Astrocyte of the spinal cord (primary cell): ENCODE measurements at regions not wholly inside any gene's neighbourhood (a gene's known extent, or its start where the extent isn't known, plus 50 kb on each side); places are given as distances from the start of the nearest gene placed in this dataset.
A peak's percentile ranks its signal among the peaks of the same experiment; 100 is the strongest.

ENCODE experiments used
- DNase-seq: peaks from one replicate; pipeline ENCODE4 v3.0.0; 2011; ENCODE audit warnings: low read depth, low spot score
- H3K4me3 ChIP-seq: 2 replicates; pipeline ENCODE4 v1.5.1; 2011; ENCODE audit warnings: low read depth, mild to moderate bottlenecking, low read length, moderate library complexity
- in situ Hi-C: cut with HindIII; loops from 2 replicates; pipeline ENCODE4 v1.10.0; 2017; ENCODE audit warnings: low sequenced_read_pairs
- TF ChIP-seq, protein P1 (sequence below): IDR thresholded peaks from 2 replicates; pipeline ENCODE4 v1.5.1; 2012; ENCODE audit warnings: low read depth, mild to moderate bottlenecking, low read length, inconsistent platforms

DNA sequence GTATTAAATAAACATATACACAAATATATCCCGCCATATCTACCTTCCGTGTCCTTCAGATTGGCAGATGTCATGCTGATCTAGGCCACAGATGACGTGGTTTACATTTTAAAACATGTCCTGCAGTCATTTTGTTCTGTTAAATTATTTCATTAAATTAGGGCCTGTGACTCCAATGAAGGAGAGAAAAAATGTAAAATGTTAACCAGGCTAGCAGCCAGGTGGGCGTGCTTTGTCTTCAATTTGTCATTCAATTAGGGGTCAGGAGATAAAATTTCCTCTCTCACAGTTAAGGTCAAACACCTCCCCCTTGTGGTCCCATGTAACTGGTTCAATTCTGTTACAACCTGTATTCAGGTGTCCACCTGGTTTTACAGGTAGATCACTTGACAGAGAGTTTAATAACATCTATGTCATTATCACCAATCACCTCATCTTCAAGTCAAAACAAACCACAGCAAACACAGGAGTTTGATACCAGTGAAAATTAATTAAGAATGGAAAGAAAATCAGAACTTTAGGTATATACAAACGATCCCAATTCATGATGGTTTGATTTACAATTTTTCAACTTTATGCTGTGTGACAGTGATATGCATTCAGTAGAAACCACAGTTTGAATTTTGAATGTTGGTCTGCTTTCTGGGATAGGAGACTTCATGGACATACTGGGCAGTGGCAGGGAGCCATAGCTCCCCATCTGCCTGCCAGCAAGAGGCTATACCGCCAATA, 339.4 kb downstream of the CMPK2 start:
- no peak overlapping the region for H3K4me3 ChIP-seq
- TF ChIP-seq, protein P1, sequence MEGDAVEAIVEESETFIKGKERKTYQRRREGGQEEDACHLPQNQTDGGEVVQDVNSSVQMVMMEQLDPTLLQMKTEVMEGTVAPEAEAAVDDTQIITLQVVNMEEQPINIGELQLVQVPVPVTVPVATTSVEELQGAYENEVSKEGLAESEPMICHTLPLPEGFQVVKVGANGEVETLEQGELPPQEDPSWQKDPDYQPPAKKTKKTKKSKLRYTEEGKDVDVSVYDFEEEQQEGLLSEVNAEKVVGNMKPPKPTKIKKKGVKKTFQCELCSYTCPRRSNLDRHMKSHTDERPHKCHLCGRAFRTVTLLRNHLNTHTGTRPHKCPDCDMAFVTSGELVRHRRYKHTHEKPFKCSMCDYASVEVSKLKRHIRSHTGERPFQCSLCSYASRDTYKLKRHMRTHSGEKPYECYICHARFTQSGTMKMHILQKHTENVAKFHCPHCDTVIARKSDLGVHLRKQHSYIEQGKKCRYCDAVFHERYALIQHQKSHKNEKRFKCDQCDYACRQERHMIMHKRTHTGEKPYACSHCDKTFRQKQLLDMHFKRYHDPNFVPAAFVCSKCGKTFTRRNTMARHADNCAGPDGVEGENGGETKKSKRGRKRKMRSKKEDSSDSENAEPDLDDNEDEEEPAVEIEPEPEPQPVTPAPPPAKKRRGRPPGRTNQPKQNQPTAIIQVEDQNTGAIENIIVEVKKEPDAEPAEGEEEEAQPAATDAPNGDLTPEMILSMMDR = peak; percentile 20
- no peak for DNase-seq
- in situ Hi-C loops = no loop called here

DNA sequence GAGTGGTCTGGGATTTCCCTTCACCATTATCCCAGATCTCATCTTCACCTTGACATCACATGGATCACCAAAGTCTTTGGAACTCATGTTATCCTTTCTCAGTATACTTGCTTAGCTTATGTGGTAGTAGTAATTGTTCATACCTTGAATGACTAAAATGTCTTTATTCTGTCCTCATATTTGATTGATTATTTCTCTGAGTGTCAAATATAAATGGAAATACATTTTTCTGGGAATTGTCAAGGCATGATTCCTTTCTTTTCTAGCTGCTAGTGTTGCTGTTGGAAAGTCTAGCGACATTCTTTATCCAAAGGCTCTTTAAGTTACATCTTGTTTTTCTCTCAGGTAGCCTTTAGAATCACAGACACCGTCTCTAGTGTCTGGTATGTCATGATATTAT, 334.4 kb downstream of the CMPK2 start:
- in situ Hi-C loops = no loop called here
- no peak for DNase-seq
- H3K4me3 ChIP-seq = no peak overlapping the region
- TF ChIP-seq, protein P1 = no peak

DNA sequence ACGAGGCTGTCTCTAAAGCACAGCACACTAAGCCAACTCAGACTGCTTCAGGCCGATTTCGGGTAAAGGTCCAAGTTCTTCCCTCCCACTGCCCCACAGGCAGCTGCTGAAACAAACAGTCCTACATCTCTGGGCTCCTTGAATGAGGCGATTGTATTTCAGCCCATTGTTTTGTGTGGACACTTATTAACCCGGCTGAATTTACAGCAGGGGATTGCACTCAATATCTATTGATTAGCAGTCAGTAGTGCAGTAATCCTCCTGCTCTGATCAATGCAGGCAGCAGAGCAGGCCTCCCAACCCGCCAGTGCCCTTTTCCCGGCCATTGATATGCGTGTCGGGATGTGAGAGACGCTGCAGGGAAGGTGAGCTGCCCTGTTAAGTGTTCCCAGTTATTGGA, 330.1 kb downstream of the CMPK2 start:
- no peak for DNase-seq

DNA sequence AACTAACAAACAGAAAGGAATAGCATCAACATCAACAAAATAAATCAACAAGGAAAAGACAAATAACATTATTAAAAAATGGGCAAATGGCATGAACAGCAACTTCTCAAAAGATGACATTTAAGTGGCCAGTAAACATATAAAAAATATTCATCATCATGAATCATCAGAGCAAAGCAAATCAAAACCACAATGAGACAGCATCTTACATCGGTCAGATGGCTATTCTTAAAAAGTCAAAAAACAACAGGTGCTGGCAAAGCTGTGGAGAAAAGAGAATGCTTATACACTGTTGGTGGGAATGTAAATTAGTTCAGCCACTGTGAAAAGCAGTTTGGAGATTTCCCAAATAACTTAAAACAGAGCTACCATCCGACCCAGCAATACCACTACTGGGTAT, 327.1 kb downstream of the CMPK2 start:
- DNase-seq = no peak
- H3K4me3 ChIP-seq = no peak overlapping the region
- TF ChIP-seq, protein P1 = no peak
- in situ Hi-C loops = no loop called here

More for the DNA sequence above, 330.1 kb downstream of the CMPK2 start:
- no peak overlapping the region for H3K4me3 ChIP-seq
- in situ Hi-C loops = no loop called here
- TF ChIP-seq, protein P1 = no peak

DNA sequence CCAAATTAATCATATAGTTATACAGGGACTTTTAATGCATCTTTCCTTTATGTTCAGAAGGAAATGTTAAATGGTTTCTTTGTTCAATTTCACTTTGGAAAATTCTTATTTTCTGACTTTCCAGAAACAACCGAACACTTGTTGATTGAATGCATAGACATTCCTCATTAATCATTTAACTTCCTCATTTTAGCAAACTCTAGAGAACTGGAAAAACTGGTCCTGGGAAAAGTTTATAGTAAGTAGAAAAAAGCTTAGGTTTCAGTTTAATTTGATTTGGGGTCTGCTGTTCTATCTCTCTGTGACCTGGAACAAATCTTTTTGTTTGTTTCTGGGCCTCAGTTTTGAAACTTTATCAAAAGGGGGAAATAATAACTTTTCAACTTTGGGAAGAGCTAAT, 320.4 kb downstream of the CMPK2 start:
- TF ChIP-seq, protein P1 = no peak
- DNase-seq = no peak
- no peak overlapping the region for H3K4me3 ChIP-seq
- in situ Hi-C loops = no loop called here

DNA sequence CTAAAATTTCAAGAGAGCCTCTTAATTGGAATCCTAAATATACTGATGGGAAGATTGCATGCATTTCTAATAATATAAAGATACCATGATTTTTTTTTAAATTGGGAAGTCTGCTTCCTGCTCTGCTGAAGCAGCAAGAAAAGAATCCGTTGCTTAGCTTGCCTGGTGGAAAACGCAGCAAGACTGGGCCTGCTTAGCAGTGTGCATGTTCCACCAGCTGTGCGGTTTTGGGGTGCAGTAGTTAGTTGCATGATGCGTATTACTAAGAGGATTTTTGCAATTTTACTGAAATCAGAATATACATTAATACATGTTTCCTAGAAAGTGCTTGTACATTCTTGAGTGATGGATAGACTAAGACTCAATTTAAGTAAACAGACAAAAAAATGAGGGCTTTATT, 319.9 kb downstream of the CMPK2 start:
- in situ Hi-C loops = no loop called here
- no peak for DNase-seq
- no peak overlapping the region for H3K4me3 ChIP-seq

More for the DNA sequence above, 319.9 kb downstream of the CMPK2 start:
- TF ChIP-seq, protein P1 = no peak
